ENCODE measurements at regions not wholly inside any gene's neighbourhood (a gene's known extent, or its start where the extent isn't known, plus 50 kb on each side); places are given as distances from the start of the nearest gene placed in this dataset.

DNA sequence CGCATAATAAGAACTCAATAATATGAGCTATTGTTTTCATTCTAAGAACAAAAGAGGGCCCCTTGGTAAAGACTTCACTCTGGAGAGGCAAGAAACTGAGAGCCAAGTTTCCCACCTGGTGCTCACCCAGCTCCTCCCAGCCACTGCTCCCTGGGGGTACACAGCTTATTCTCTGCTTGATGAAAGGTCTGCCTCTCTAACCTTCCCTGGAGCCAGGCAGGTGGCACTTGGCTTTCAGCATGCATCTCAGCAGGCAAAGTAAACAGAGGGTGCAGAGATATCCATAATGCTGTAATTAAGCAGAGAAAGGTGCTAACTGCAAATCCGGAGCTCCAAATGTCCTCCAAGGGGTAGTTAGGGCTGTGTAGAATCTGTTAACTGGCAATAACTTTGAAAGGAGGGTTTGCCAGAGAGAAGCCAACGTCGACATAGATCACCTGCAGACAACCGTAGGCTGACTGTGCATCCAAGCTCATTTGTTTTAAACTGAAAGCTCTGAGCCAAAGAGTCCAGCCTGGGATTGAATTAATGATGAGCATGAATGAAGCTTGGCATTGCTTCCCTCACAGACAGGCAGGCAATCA is 159.6 kb upstream of the PROK2 start:
- peaks cover 0 to 3% (median 1%) of the 10 kb centered on the region in 4 experiments; a peak in 1 of 7 replicates for H3K4me1 ChIP-seq (replicated peaks in 1 of 4; ENCODE audit: control insufficient read depth in 3 of 4, insufficient read depth in 4 of 4, low read length in 3 of 4)
- H2BK20ac ChIP-seq (ENCODE audit: low read length): no peak overlapping the region
- H3K27ac ChIP-seq (ENCODE audit: low read depth, low read length): no peak overlapping the region
- H2BK5ac ChIP-seq (ENCODE audit: low read depth, low read length): no peak overlapping the region
- H3K9ac ChIP-seq (replicated peaks in 1 of 4; ENCODE audit: extremely low read depth in 1 of 4, low read depth in 3 of 4, low read length in 3 of 4): no peak overlapping the region
- H3K23me2 ChIP-seq (ENCODE audit: low read depth, low read length): no peaks in the 10 kb centered on the region
- CTCF ChIA-PET (ENCODE audit: partially characterized antibody): interaction anchor here (1.1 to 10.6 kb wide), 5 partner anchors 10 to 69 kb away, joined by 4 to 71 read pairs (median 15); no protein-coding TSS in a partner anchor
- DNase-seq (ENCODE audit: low read depth in 1 of 2, low spot score in 2 of 2): no peak
- H3K4me2 ChIP-seq (ENCODE audit: insufficient read depth in 1 of 2, low read depth in 2 of 2, low read length in 2 of 2): no peak overlapping the region
- H3K18ac ChIP-seq (ENCODE audit: extremely low read depth, low read length): no peak overlapping the region
- no peak overlapping the region for H2AFZ ChIP-seq (ENCODE audit: low read length)
- no peak overlapping the region for H3K23ac ChIP-seq (ENCODE audit: insufficient read length)
- no peak overlapping the region for H4K91ac ChIP-seq (replicated peaks; ENCODE audit: insufficient read length, low read length)
- no peak overlapping the region for H2AK5ac ChIP-seq (ENCODE audit: low read depth, low read length)
- H3K9me3 ChIP-seq (ENCODE audit: insufficient read depth in 2 of 2, low read depth in 1 of 2, low read length in 1 of 2): no peaks in the 10 kb centered on the region
- H3K27me3 ChIP-seq (replicated peaks in 1 of 4; ENCODE audit: control insufficient read depth in 3 of 4, extremely low read depth in 1 of 4, insufficient read depth in 3 of 4, low read length in 3 of 4): peaks cover 0 to 1% (median 0%) of the 10 kb centered on the region in 4 experiments; a peak in 1 of 7 replicates
- no peak overlapping the region for H2BK12ac ChIP-seq (ENCODE audit: low read depth, low read length)
- no peak overlapping the region for H3K4me3 ChIP-seq (ENCODE audit: extremely low read depth in 1 of 4, insufficient read depth in 2 of 4, low read depth in 3 of 4, low read length in 4 of 4)
- H2BK15ac ChIP-seq (ENCODE audit: low read length): no peak overlapping the region
- H3K79me2 ChIP-seq (ENCODE audit: control insufficient read depth in 1 of 2, insufficient read depth in 2 of 2, low read length in 2 of 2): no peaks in the 10 kb centered on the region
- no peak overlapping the region for H4K5ac ChIP-seq (ENCODE audit: insufficient read length, low read depth, low read length)
- no peak overlapping the region for H2BK120ac ChIP-seq (replicated peaks; ENCODE audit: low read depth, low read length)
- POLR2A ChIA-PET (ENCODE audit: partially characterized antibody): interaction anchor here (1.4 kb wide), 1 partner anchor 10 kb away, joined by 4 read pairs; no protein-coding TSS in a partner anchor
- no peaks in the 10 kb centered on the region for H3K36me3 ChIP-seq (ENCODE audit: control insufficient read depth in 2 of 4, insufficient read depth in 4 of 4, low read length in 3 of 4)
- 95% methylated on average over 5 of the region's 5 CpGs; no CpG with 5 or more reads in 1 of the 2 experiments for WGBS, 2 experiments (ENCODE audit: extremely low coverage in 1 of 2, insufficient coverage in 1 of 2, insufficient read length in 1 of 2, insufficient replicate concordance in 2 of 2, low coverage in 1 of 2, low lambda C conversion rate in 2 of 2, missing lambda C conversion rate in 1 of 2)
- no peak overlapping the region for H3K14ac ChIP-seq (ENCODE audit: insufficient read length)
- no peak overlapping the region for H4K8ac ChIP-seq (ENCODE audit: extremely low read depth, insufficient read depth, low read length)
- no peak for FAIRE-seq
- no peaks in the 10 kb centered on the region for H3K79me1 ChIP-seq (ENCODE audit: low read depth, low read length)
- H3K4ac ChIP-seq (replicated peaks; ENCODE audit: insufficient read length, low read depth, low read length): no peak overlapping the region
- H3K56ac ChIP-seq (replicated peaks; ENCODE audit: insufficient read length, low read depth, low read length): no peak overlapping the region
- H4K20me1 ChIP-seq (replicated peaks in 1 of 2; ENCODE audit: control insufficient read depth in 1 of 2, insufficient read depth in 2 of 2, low read length in 2 of 2): no peaks in the 10 kb centered on the region
- no peak for TF ChIP-seq EZH2 (IDR thresholded peaks at IDR 0.05; ENCODE audit: low read depth, low read length, severe bottlenecking)
- no peak for TF ChIP-seq POU5F1 (IDR thresholded peaks at IDR 0.05; ENCODE audit: low read depth, low read length)
- TF ChIP-seq ATF3 (IDR thresholded peaks at IDR 0.05; ENCODE audit: insufficient read depth, low read depth, low read length): no peak
- no peak for TF ChIP-seq BCL11A (IDR thresholded peaks at IDR 0.05; ENCODE audit: low read depth in 2 of 2, low read length in 2 of 2)
- no peak for TF ChIP-seq PHF8 (conservative IDR thresholded peaks at IDR 0.05; ENCODE audit: low read depth, low read length)
- no peak for TF ChIP-seq JUND (IDR thresholded peaks at IDR 0.05; ENCODE audit: low read length)
- no peak for TF ChIP-seq CHD1 (IDR thresholded peaks at IDR 0.05; ENCODE audit: low read depth, low read length)
- TF ChIP-seq POLR2AphosphoS5 (IDR thresholded peaks at IDR 0.05; ENCODE audit: low read depth, low read length): no peak
- TF ChIP-seq CHD2 (IDR thresholded peaks at IDR 0.05; ENCODE audit: low read length): no peak
- no peak for TF ChIP-seq GABPA (IDR thresholded peaks at IDR 0.05; ENCODE audit: borderline replicate concordance, insufficient read depth, low read length)
- no peak for TF ChIP-seq RFX5 (IDR thresholded peaks at IDR 0.05; ENCODE audit: borderline replicate concordance, low read depth, low read length)
- no peak for TF ChIP-seq SIX5 (IDR thresholded peaks at IDR 0.05; ENCODE audit: low read depth, low read length)
- no peak for TF ChIP-seq RBBP5 (IDR thresholded peaks at IDR 0.05; ENCODE audit: borderline replicate concordance, low read depth, low read length)
- no peak for TF ChIP-seq SP1 (IDR thresholded peaks at IDR 0.05; ENCODE audit: low read depth, low read length)

All from H1 (cell line).